Chondrocyte (in vitro differentiated cells): ENCODE measurements at regions not wholly inside any gene's neighbourhood (a gene's known extent, or its start where the extent isn't known, plus 50 kb on each side); places are given as distances from the start of the nearest gene placed in this dataset.

ENCODE experiments used
- DNase-seq: peaks from one replicate; pipeline ENCODE4 v3.0.0; 2021; ENCODE audit warnings: mixed read lengths, low spot score
- H3K27ac Mint-ChIP-seq: one replicate; pipeline ENCODE4 v1.8.0; 2021; ENCODE audit warnings: mild to moderate bottlenecking, moderate library complexity, mixed read lengths; ENCODE audit not compliant: unreplicated experiment
- H3K27me3 Mint-ChIP-seq: 2 replicates; pipeline ENCODE4 v1.8.0; 2021; ENCODE audit warnings: low read depth, mixed read lengths
- H3K36me3 Mint-ChIP-seq: 2 replicates; pipeline ENCODE4 v1.8.0; 2021; ENCODE audit warnings: low read depth, mixed read lengths
- H3K4me1 Mint-ChIP-seq: 2 replicates; pipeline ENCODE4 v1.8.0; 2021; ENCODE audit warnings: low read depth, mild to moderate bottlenecking, mixed read lengths
- H3K4me3 Mint-ChIP-seq: one replicate; pipeline ENCODE4 v1.8.0; 2021; ENCODE audit warnings: mild to moderate bottlenecking, moderate library complexity, mixed read lengths; ENCODE audit not compliant: unreplicated experiment
- H3K9me3 Mint-ChIP-seq: 2 replicates; pipeline ENCODE4 v1.8.0; 2021; ENCODE audit warnings: low read depth, mixed read lengths
- CTCF ChIP-seq: fragments of 200-600 bp; sonication (generic); IDR thresholded peaks from 2 replicates; pipeline ENCODE4 v1.5.0; 2021; ENCODE audit warnings: antibody characterized with exemption, mild to moderate bottlenecking, moderate library complexity

DNA sequence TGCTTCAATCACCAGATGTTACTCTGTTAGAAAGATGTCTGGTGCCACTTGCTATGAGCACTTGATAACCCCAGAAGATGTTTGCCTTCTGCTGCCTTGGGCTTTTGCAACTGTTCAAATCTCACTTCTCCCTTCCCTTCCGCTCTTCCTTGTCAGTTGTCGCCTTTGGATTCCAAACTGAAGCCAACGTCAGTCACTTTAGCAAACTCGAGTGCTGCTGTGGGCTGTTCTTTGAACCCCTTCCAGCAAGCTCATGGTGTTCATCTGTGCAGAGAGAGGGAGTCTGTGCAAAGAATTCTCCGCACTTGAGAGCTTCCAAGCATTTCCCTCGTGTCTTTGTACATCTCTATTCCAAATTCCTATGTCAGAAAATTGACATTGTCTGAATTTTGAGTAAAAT is 879.4 kb downstream of the CDH11 start:
- DNase-seq, result no peak
- no peak overlapping the region for H3K27ac Mint-ChIP-seq
- no peaks in the 10 kb centered on the region for H3K4me1 Mint-ChIP-seq
- peaks cover 4% of the 10 kb centered on the region for H3K36me3 Mint-ChIP-seq
- H3K9me3 Mint-ChIP-seq, result peaks cover 14% of the 10 kb centered on the region
- no peaks in the 10 kb centered on the region for H3K27me3 Mint-ChIP-seq
- TF ChIP-seq CTCF, result no peak
- no peak overlapping the region for H3K4me3 Mint-ChIP-seq

GRCh38 chr16:64240586-64240985 is 881.3 kb downstream of the CDH11 start:
- Mint-ChIP-seq H3K27ac (no peak overlapping the region), H3K4me3 (no peak overlapping the region), H3K27me3 (peaks cover 2% of the 10 kb centered on the region), H3K36me3 (peaks cover 3% of the 10 kb centered on the region), H3K4me1 (no peaks in the 10 kb centered on the region), H3K9me3 (peaks cover 13% of the 10 kb centered on the region)
- DNase-seq, result no peak
- TF ChIP-seq CTCF, result no peak

DNA sequence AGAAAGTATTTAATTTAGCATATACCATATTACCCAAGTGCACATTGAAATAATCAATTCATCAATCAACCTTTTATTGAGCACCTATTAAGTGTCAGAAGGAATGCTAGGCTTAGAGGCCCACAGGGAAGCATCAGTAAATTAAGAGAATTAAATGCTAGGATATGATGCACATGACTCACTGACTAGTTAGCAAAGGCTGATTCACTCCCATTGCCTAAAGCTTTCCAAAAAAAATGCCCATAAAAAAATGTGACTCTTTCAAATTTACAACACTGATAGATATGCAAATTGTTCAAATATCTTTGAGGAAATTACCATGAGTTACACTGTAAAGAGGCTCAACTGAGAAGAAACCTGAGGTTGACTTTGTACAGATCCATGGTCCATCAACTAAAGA is 883.3 kb downstream of the CDH11 start:
- no peak for DNase-seq

GRCh38 chr16:64236316-64236715 is 885.5 kb downstream of the CDH11 start:
- Mint-ChIP-seq H3K27me3 (peaks cover 2% of the 10 kb centered on the region), H3K4me1 (no peaks in the 10 kb centered on the region), H3K9me3 (no peaks in the 10 kb centered on the region), H3K4me3 (no peak overlapping the region), H3K36me3 (no peaks in the 10 kb centered on the region), H3K27ac (no peak overlapping the region)
- no peak for DNase-seq
- TF ChIP-seq CTCF, result no peak

More for the DNA sequence above, 883.3 kb downstream of the CDH11 start:
- H3K36me3 Mint-ChIP-seq, result no peaks in the 10 kb centered on the region
- no peak overlapping the region for H3K4me3 Mint-ChIP-seq
- TF ChIP-seq CTCF, result no peak
- no peak overlapping the region for H3K27ac Mint-ChIP-seq
- no peaks in the 10 kb centered on the region for H3K9me3 Mint-ChIP-seq
- H3K4me1 Mint-ChIP-seq, result no peaks in the 10 kb centered on the region
- peaks cover 2% of the 10 kb centered on the region for H3K27me3 Mint-ChIP-seq

DNA sequence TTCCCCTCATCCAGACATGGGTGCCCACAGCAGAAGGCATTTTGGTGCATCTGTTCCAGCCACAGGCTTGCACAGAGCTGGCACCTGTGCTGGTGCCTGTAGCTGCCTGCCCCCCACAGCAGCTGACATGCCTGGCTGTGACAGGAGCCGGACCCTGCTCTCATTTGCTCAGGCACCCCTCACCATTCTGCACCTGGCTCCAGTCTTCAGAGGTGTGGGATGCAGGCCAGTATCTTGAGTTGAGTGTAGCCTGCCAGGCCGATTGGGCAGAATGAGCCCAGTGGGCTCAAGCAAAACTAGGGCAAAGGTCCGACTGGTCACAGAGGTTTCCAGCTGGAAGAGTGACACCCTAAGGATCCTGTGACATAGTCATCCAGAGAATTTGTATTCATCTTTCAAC is 887.7 kb downstream of the CDH11 start:
- peaks cover 2% of the 10 kb centered on the region for H3K27me3 Mint-ChIP-seq
- DNase-seq, result no peak
- peaks cover 1% of the 10 kb centered on the region for H3K36me3 Mint-ChIP-seq
- no peak for TF ChIP-seq CTCF
- H3K4me3 Mint-ChIP-seq, result no peak overlapping the region
- H3K4me1 Mint-ChIP-seq, result no peaks in the 10 kb centered on the region
- peaks cover 13% of the 10 kb centered on the region for H3K9me3 Mint-ChIP-seq
- H3K27ac Mint-ChIP-seq, result no peak overlapping the region
